ENCODE measurements at regions not wholly inside any gene's neighbourhood (a gene's known extent, or its start where the extent isn't known, plus 50 kb on each side); places are given as distances from the start of the nearest gene placed in this dataset.

- TF ChIP-seq, protein P1, sequence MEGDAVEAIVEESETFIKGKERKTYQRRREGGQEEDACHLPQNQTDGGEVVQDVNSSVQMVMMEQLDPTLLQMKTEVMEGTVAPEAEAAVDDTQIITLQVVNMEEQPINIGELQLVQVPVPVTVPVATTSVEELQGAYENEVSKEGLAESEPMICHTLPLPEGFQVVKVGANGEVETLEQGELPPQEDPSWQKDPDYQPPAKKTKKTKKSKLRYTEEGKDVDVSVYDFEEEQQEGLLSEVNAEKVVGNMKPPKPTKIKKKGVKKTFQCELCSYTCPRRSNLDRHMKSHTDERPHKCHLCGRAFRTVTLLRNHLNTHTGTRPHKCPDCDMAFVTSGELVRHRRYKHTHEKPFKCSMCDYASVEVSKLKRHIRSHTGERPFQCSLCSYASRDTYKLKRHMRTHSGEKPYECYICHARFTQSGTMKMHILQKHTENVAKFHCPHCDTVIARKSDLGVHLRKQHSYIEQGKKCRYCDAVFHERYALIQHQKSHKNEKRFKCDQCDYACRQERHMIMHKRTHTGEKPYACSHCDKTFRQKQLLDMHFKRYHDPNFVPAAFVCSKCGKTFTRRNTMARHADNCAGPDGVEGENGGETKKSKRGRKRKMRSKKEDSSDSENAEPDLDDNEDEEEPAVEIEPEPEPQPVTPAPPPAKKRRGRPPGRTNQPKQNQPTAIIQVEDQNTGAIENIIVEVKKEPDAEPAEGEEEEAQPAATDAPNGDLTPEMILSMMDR (IDR thresholded peaks at IDR 0.05; ENCODE audit: low read depth, low read length): no peak
- no peak for DNase-seq (ENCODE audit: extremely low read depth, low read depth)
These were observed 692.7 kb downstream of the UQCRFS1 start for GRCh38 chr19:28519952-28520861.

GRCh38 chr19:28519218-28519779 is 693.7 kb downstream of the UQCRFS1 start:
- no peak for DNase-seq (ENCODE audit: extremely low read depth, low read depth)
- TF ChIP-seq, protein P1 (IDR thresholded peaks at IDR 0.05; ENCODE audit: low read depth, low read length): no peak

DNA sequence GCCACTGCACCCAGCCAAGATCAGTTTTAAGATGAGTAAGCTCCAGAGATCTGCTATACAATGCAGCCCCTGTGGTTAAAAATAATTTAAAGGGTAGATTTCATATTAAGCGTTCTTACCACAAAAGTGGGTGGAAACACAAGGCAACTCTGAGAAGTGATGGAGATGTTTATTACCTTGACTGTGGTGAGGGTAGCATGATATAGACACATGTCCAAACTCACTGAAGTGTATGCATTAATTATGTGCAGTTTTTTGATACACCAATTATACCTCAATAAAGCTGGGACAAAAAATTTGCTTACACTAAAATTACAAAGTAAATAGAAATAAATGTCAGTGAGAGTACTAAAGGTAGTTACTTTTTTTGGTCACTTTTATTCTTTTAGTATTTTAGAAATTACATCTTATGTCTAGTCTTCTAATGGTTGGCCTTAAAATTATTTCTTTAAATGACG is 696.5 kb downstream of the UQCRFS1 start:
- TF ChIP-seq, protein P1 (IDR thresholded peaks at IDR 0.05; ENCODE audit: low read depth, low read length): no peak
- no peak for DNase-seq (ENCODE audit: extremely low read depth, low read depth)

- TF ChIP-seq, protein P1 (IDR thresholded peaks at IDR 0.05; ENCODE audit: low read depth, low read length): no peak
- no peak for DNase-seq (ENCODE audit: extremely low read depth, low read depth)
These were observed 698.8 kb downstream of the UQCRFS1 start for GRCh38 chr19:28514166-28514565.

- TF ChIP-seq, protein P1 (IDR thresholded peaks at IDR 0.05; ENCODE audit: low read depth, low read length): no peak
- no peak for DNase-seq (ENCODE audit: extremely low read depth, low read depth)
These were observed 701.3 kb downstream of the UQCRFS1 start for GRCh38 chr19:28511655-28512054.

GRCh38 chr19:28509079-28509895 is 703.7 kb downstream of the UQCRFS1 start:
- TF ChIP-seq, protein P1 (IDR thresholded peaks at IDR 0.05; ENCODE audit: low read depth, low read length): no peak
- DNase-seq (ENCODE audit: extremely low read depth, low read depth): no peak

Data from AG09319 (cell line).